ENCODE measurements at regions not wholly inside any gene's neighbourhood (a gene's known extent, or its start where the extent isn't known, plus 50 kb on each side); places are given as distances from the start of the nearest gene placed in this dataset.

- H3K27ac ChIP-seq (ENCODE audit: low read depth in 2 of 2, low read length in 1 of 2), result no peak overlapping the region
- no peaks in the 10 kb centered on the region for H3K79me2 ChIP-seq (ENCODE audit: insufficient read depth)
- H4K20me1 ChIP-seq (ENCODE audit: insufficient read depth), result no peaks in the 10 kb centered on the region
- H2AFZ ChIP-seq (ENCODE audit: low read depth), result no peak overlapping the region
- no peaks in the 10 kb centered on the region for H3K36me3 ChIP-seq (replicated peaks in 1 of 2; ENCODE audit: control insufficient read depth in 1 of 2, insufficient read depth in 2 of 2, low read length in 1 of 2)
- peaks cover 8% of the 10 kb centered on the region for H3F3A ChIP-seq (replicated peaks; ENCODE audit: insufficient read depth)
- no peaks in the 10 kb centered on the region for H3K27me3 ChIP-seq (ENCODE audit: insufficient read depth)
- peaks cover 6 to 12% of the 10 kb centered on the region in 2 experiments; a peak in 2 of 4 replicates for H3K4me1 ChIP-seq (ENCODE audit: control insufficient read depth in 1 of 2, insufficient read depth in 2 of 2, low read depth in 1 of 2, low read length in 1 of 2)
- WGBS (ENCODE audit: low lambda C conversion rate), result 84% methylated on average over 7 of the region's 12 CpGs
- TF ChIP-seq EP300 (IDR thresholded peaks at IDR 0.05; ENCODE audit: borderline replicate concordance in 1 of 2, low read depth in 1 of 2, low read length in 1 of 2) (no peak), TEAD4 (IDR thresholded peaks at IDR 0.05; ENCODE audit: borderline replicate concordance, insufficient read depth) (no peak), CHD2 (IDR thresholded peaks at IDR 0.05; ENCODE audit: low read length, partially characterized antibody) (no peak), CTCF (IDR thresholded peaks at IDR 0.05) (no peak), EZH2phosphoT487 (IDR thresholded peaks at IDR 0.05; ENCODE audit: borderline replicate concordance, low read depth) (no peak), ZBTB33 (IDR thresholded peaks at IDR 0.05; ENCODE audit: borderline replicate concordance, low read depth) (no peak), RXRA (IDR thresholded peaks at IDR 0.05; ENCODE audit: borderline replicate concordance, low read depth) (no peak), YY1 (IDR thresholded peaks at IDR 0.05; ENCODE audit: low read depth) (no peak), RFX5 (IDR thresholded peaks at IDR 0.05; ENCODE audit: low read length) (no peak), FOXM1 (IDR thresholded peaks at IDR 0.05; ENCODE audit: low read depth) (no peak), NFIC (IDR thresholded peaks at IDR 0.05; ENCODE audit: borderline replicate concordance) (no peak), TAF1 (IDR thresholded peaks at IDR 0.05; ENCODE audit: borderline replicate concordance, low read depth, low read length) (no peak), GATA2 (CRISPR knock-in tag; IDR thresholded peaks at IDR 0.05) (no peak)
- TF ChIP-seq, protein P1, sequence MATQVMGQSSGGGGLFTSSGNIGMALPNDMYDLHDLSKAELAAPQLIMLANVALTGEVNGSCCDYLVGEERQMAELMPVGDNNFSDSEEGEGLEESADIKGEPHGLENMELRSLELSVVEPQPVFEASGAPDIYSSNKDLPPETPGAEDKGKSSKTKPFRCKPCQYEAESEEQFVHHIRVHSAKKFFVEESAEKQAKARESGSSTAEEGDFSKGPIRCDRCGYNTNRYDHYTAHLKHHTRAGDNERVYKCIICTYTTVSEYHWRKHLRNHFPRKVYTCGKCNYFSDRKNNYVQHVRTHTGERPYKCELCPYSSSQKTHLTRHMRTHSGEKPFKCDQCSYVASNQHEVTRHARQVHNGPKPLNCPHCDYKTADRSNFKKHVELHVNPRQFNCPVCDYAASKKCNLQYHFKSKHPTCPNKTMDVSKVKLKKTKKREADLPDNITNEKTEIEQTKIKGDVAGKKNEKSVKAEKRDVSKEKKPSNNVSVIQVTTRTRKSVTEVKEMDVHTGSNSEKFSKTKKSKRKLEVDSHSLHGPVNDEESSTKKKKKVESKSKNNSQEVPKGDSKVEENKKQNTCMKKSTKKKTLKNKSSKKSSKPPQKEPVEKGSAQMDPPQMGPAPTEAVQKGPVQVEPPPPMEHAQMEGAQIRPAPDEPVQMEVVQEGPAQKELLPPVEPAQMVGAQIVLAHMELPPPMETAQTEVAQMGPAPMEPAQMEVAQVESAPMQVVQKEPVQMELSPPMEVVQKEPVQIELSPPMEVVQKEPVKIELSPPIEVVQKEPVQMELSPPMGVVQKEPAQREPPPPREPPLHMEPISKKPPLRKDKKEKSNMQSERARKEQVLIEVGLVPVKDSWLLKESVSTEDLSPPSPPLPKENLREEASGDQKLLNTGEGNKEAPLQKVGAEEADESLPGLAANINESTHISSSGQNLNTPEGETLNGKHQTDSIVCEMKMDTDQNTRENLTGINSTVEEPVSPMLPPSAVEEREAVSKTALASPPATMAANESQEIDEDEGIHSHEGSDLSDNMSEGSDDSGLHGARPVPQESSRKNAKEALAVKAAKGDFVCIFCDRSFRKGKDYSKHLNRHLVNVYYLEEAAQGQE (IDR thresholded peaks at IDR 0.05; ENCODE audit: low read depth, low read length), result no peak
- TF ChIP-seq, protein P2, sequence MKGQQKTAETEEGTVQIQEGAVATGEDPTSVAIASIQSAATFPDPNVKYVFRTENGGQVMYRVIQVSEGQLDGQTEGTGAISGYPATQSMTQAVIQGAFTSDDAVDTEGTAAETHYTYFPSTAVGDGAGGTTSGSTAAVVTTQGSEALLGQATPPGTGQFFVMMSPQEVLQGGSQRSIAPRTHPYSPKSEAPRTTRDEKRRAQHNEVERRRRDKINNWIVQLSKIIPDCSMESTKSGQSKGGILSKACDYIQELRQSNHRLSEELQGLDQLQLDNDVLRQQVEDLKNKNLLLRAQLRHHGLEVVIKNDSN (IDR thresholded peaks at IDR 0.05; ENCODE audit: borderline replicate concordance, low read depth), result no peak
- TF ChIP-seq, protein P3, sequence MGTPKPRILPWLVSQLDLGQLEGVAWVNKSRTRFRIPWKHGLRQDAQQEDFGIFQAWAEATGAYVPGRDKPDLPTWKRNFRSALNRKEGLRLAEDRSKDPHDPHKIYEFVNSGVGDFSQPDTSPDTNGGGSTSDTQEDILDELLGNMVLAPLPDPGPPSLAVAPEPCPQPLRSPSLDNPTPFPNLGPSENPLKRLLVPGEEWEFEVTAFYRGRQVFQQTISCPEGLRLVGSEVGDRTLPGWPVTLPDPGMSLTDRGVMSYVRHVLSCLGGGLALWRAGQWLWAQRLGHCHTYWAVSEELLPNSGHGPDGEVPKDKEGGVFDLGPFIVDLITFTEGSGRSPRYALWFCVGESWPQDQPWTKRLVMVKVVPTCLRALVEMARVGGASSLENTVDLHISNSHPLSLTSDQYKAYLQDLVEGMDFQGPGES (IDR thresholded peaks at IDR 0.05; ENCODE audit: low read depth, low read length), result no peak
- no peak for DNase-seq
- H3K4me3 ChIP-seq (ENCODE audit: low read depth in 2 of 2, low read length in 1 of 2), result no peak overlapping the region
- ChIA-PET CTCF (no interaction called here), POLR2A (no interaction called here)
- no peak overlapping the region for H3K4me2 ChIP-seq
- no peaks in the 10 kb centered on the region for H3K9me3 ChIP-seq
- H3K9me2 ChIP-seq, result no peaks in the 10 kb centered on the region
- H3K9ac ChIP-seq, result no peak overlapping the region
These were observed 247.3 kb upstream of the PITRM1 start for GRCh38 chr10:3419719-3420495.

Measured in SK-N-SH (cell line).